ENCODE measurements at regions not wholly inside any gene's neighbourhood (a gene's known extent, or its start where the extent isn't known, plus 50 kb on each side); places are given as distances from the start of the nearest gene placed in this dataset.
A peak's percentile ranks its signal among the peaks of the same experiment; 100 is the strongest.

DNA sequence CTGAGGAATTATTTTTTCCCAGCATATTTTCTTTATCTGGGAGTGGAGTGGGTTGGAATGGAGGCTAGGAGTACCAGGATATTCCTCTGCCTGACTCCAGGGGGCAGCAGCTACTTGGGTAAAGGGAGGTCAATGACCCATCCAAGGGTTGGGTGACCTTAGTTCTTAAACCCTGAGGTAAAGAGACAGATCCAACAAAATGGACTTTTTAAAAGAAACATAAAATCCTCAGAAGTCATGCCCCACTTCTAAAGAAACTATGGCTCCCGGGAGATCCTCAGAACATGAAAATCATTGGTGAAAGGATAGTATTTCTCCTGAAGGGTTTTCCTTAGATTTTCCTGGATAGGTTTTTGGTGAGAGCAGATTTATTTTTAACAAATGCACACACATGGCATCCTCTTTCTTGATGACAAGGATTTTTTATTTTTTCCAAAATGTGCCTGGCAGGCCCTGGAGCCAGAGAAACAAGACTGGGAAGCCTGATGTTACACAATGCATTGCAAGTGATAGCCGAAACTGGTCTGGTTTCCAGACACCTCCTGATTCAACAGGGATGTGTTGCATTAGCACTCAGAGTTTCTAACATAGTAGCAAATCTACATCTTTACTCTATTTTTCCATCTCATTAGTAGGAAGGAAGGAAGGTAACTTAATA lies 240.9 kb upstream of the BTBD3 start:
- POLR2A ChIA-PET, result no interaction called here
- CTCF ChIA-PET, result interaction anchor here (0.6 kb wide), 2 partner anchors 25 to 210 kb away, joined by 3 read pairs; no protein-coding TSS in a partner anchor
- in situ Hi-C loops (cut with HindIII; ENCODE audit: low pct_unique_long_range_greater_than_20kb, low sequenced_read_pairs) (no loop called here), intact Hi-C loops (cut with micrococcal nuclease; ENCODE audit: unreplicated experiment) (no loop called here)
- BruUV-seq (replicated peaks), result no TSS peak
- peak; percentile 78; the same call in 1 of the 2 replicates for ATAC-seq
- 0 out of 2 replicates have a peak, but pooled peaks cover 2% of the 10 kb centered on the region for H3K9me3 ChIP-seq (ENCODE audit: control insufficient read depth, insufficient read depth, low read depth, low read length)
- H3K36me3 ChIP-seq (ENCODE audit: control insufficient read depth, insufficient read depth, low read length), result no peaks in the 10 kb centered on the region
- no peak for TF ChIP-seq POLR2AphosphoS5 (IDR thresholded peaks at IDR 0.05; ENCODE audit: low read depth, low read length)
- TF ChIP-seq, protein P1, sequence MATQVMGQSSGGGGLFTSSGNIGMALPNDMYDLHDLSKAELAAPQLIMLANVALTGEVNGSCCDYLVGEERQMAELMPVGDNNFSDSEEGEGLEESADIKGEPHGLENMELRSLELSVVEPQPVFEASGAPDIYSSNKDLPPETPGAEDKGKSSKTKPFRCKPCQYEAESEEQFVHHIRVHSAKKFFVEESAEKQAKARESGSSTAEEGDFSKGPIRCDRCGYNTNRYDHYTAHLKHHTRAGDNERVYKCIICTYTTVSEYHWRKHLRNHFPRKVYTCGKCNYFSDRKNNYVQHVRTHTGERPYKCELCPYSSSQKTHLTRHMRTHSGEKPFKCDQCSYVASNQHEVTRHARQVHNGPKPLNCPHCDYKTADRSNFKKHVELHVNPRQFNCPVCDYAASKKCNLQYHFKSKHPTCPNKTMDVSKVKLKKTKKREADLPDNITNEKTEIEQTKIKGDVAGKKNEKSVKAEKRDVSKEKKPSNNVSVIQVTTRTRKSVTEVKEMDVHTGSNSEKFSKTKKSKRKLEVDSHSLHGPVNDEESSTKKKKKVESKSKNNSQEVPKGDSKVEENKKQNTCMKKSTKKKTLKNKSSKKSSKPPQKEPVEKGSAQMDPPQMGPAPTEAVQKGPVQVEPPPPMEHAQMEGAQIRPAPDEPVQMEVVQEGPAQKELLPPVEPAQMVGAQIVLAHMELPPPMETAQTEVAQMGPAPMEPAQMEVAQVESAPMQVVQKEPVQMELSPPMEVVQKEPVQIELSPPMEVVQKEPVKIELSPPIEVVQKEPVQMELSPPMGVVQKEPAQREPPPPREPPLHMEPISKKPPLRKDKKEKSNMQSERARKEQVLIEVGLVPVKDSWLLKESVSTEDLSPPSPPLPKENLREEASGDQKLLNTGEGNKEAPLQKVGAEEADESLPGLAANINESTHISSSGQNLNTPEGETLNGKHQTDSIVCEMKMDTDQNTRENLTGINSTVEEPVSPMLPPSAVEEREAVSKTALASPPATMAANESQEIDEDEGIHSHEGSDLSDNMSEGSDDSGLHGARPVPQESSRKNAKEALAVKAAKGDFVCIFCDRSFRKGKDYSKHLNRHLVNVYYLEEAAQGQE (IDR thresholded peaks at IDR 0.05; ENCODE audit: insufficient read depth in 1 of 2, low read depth in 2 of 2, low read length in 1 of 2), result no peak
- TF ChIP-seq, protein P2, sequence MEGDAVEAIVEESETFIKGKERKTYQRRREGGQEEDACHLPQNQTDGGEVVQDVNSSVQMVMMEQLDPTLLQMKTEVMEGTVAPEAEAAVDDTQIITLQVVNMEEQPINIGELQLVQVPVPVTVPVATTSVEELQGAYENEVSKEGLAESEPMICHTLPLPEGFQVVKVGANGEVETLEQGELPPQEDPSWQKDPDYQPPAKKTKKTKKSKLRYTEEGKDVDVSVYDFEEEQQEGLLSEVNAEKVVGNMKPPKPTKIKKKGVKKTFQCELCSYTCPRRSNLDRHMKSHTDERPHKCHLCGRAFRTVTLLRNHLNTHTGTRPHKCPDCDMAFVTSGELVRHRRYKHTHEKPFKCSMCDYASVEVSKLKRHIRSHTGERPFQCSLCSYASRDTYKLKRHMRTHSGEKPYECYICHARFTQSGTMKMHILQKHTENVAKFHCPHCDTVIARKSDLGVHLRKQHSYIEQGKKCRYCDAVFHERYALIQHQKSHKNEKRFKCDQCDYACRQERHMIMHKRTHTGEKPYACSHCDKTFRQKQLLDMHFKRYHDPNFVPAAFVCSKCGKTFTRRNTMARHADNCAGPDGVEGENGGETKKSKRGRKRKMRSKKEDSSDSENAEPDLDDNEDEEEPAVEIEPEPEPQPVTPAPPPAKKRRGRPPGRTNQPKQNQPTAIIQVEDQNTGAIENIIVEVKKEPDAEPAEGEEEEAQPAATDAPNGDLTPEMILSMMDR (IDR thresholded peaks at IDR 0.05), result peak; percentile 79
- no peak for TF ChIP-seq SIN3A (IDR thresholded peaks at IDR 0.05; ENCODE audit: borderline replicate concordance, insufficient read depth, low read depth, low read length)
- no peak for TF ChIP-seq TCF7L2 (IDR thresholded peaks at IDR 0.05; ENCODE audit: low read depth, low read length)
- no peak overlapping the region for H3K4me3 ChIP-seq (ENCODE audit: low read depth in 2 of 2, low read length in 2 of 2)
- H3K27me3 ChIP-seq (ENCODE audit: control insufficient read depth, insufficient read depth, low read length), result no peaks in the 10 kb centered on the region
- H3K27ac ChIP-seq (ENCODE audit: low read length), result no peak overlapping the region
- peak; percentile 8 for DNase-seq (ENCODE audit: low read depth, low spot score)
- H3K4me1 ChIP-seq (ENCODE audit: control insufficient read depth, insufficient read depth, low read length), result no peaks in the 10 kb centered on the region

DNA sequence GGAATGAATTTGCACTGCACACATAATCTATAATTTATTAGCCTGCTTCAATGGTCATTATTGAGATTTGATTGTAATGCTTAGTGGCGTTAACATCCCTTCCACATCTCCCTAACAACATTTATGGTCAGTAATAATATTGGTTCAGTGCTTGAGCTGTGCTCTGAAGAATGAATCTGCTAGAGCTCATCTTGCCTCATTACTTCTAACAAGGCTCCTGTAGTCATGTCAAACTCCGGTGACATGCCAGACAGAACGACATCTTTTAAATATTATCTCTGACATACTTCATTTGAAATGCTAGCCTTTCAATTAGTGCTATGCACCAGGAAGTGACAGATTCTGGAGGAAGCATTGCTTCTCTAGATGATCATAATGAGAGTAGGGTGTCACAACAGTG lies 240.3 kb upstream of the BTBD3 start:
- ChIA-PET CTCF (interaction anchor here (0.6 kb wide), 1 partner anchor 24 kb away, joined by 3 read pairs; no protein-coding TSS in a partner anchor), POLR2A (no interaction called here)
- Histone ChIP-seq H3K9me3 (ENCODE audit: control insufficient read depth, insufficient read depth, low read depth, low read length) (no peaks in the 10 kb centered on the region), H3K4me1 (ENCODE audit: control insufficient read depth, insufficient read depth, low read length) (no peaks in the 10 kb centered on the region), H3K27ac (ENCODE audit: low read length) (no peak overlapping the region), H3K4me3 (ENCODE audit: low read depth in 2 of 2, low read length in 2 of 2) (no peak overlapping the region), H3K36me3 (ENCODE audit: control insufficient read depth, insufficient read depth, low read length) (no peaks in the 10 kb centered on the region), H3K27me3 (ENCODE audit: control insufficient read depth, insufficient read depth, low read length) (no peaks in the 10 kb centered on the region)
- no TSS peak for BruUV-seq (replicated peaks)
- ATAC-seq (no peak), DNase-seq (ENCODE audit: low read depth, low spot score) (no peak)
- no peak for TF ChIP-seq SIN3A (IDR thresholded peaks at IDR 0.05; ENCODE audit: borderline replicate concordance, insufficient read depth, low read depth, low read length)
- TF ChIP-seq POLR2AphosphoS5 (IDR thresholded peaks at IDR 0.05; ENCODE audit: low read depth, low read length), result no peak
- TF ChIP-seq, protein P2 (IDR thresholded peaks at IDR 0.05), result no peak
- no peak for TF ChIP-seq TCF7L2 (IDR thresholded peaks at IDR 0.05; ENCODE audit: low read depth, low read length)
- TF ChIP-seq, protein P1 (IDR thresholded peaks at IDR 0.05; ENCODE audit: insufficient read depth in 1 of 2, low read depth in 2 of 2, low read length in 1 of 2), result no peak
- in situ Hi-C loops (cut with HindIII; ENCODE audit: low pct_unique_long_range_greater_than_20kb, low sequenced_read_pairs) (no loop called here), intact Hi-C loops (cut with micrococcal nuclease; ENCODE audit: unreplicated experiment) (no loop called here)

Data from Panc1 (cell line).